ENCODE measurements at regions not wholly inside any gene's neighbourhood (a gene's known extent, or its start where the extent isn't known, plus 50 kb on each side); places are given as distances from the start of the nearest gene placed in this dataset.

GRCh38 chrX:40960041-40960440, 125.2 kb upstream of the USP9X start:
- H3K9me3 ChIP-seq (ENCODE audit: control insufficient read depth in 1 of 2, insufficient read depth in 1 of 2, low read length in 2 of 2) = no peaks in the 10 kb centered on the region
- ChIA-PET POLR2A (interaction anchor here (0.5 kb wide), 1 partner anchor 138 kb away, joined by 3 read pairs; no protein-coding TSS in a partner anchor), CTCF (no interaction called here)
- ATAC-seq (ENCODE audit: poor library complexity) (no peak), DNase-seq (no peak)
- H3K4me1 ChIP-seq (ENCODE audit: insufficient read depth, low read length) = no peaks in the 10 kb centered on the region
- H3K27ac Mint-ChIP-seq = no peak overlapping the region
- H3K4me1 Mint-ChIP-seq (ENCODE audit: low read depth) = no peaks in the 10 kb centered on the region
- H3K27me3 Mint-ChIP-seq = no peaks in the 10 kb centered on the region
- no peaks in the 10 kb centered on the region for H3K36me3 ChIP-seq (ENCODE audit: insufficient read depth, low read length)
- no peak overlapping the region for H3K4me3 ChIP-seq (ENCODE audit: low read length)
- peaks cover 3% of the 10 kb centered on the region for H3K9me3 Mint-ChIP-seq
- no peak overlapping the region for H3K4me3 Mint-ChIP-seq
- H3K27me3 ChIP-seq (ENCODE audit: control insufficient read depth in 1 of 2, insufficient read depth in 2 of 2, low read length in 2 of 2) = no peaks in the 10 kb centered on the region
- TF ChIP-seq CTCF (IDR thresholded peaks at IDR 0.05) = no peak
- H3K36me3 Mint-ChIP-seq (ENCODE audit: low read depth) = no peaks in the 10 kb centered on the region
- intact Hi-C loops (cut with DNase I, micrococcal nuclease) = no loop called here
- no peak overlapping the region for H3K27ac ChIP-seq (ENCODE audit: low read depth in 1 of 2, low read length in 2 of 2)

- intact Hi-C loops (cut with DNase I, micrococcal nuclease) = no loop called here
- Mint-ChIP-seq H3K4me1 (ENCODE audit: low read depth) (no peaks in the 10 kb centered on the region), H3K4me3 (no peak overlapping the region), H3K27me3 (no peaks in the 10 kb centered on the region), H3K27ac (no peak overlapping the region), H3K9me3 (peaks cover 3% of the 10 kb centered on the region), H3K36me3 (ENCODE audit: low read depth) (no peaks in the 10 kb centered on the region)
- CTCF ChIA-PET = no interaction called here
- no peaks in the 10 kb centered on the region for H3K9me3 ChIP-seq (ENCODE audit: control insufficient read depth in 1 of 2, insufficient read depth in 1 of 2, low read length in 2 of 2)
- ATAC-seq (ENCODE audit: poor library complexity) = no peak
- POLR2A ChIA-PET = no interaction called here
- H3K27ac ChIP-seq (ENCODE audit: low read depth in 1 of 2, low read length in 2 of 2) = no peak overlapping the region
- no peaks in the 10 kb centered on the region for H3K36me3 ChIP-seq (ENCODE audit: insufficient read depth, low read length)
- no peak for DNase-seq
- no peak for TF ChIP-seq CTCF (IDR thresholded peaks at IDR 0.05)
- H3K4me1 ChIP-seq (ENCODE audit: insufficient read depth, low read length) = no peaks in the 10 kb centered on the region
- no peaks in the 10 kb centered on the region for H3K27me3 ChIP-seq (ENCODE audit: control insufficient read depth in 1 of 2, insufficient read depth in 2 of 2, low read length in 2 of 2)
- H3K4me3 ChIP-seq (ENCODE audit: low read length) = no peak overlapping the region
These were observed 122.3 kb upstream of the USP9X start for GRCh38 chrX:40962793-40963407.

- no peaks in the 10 kb centered on the region for H3K27me3 Mint-ChIP-seq
- CTCF ChIA-PET = no interaction called here
- no peaks in the 10 kb centered on the region for H3K36me3 ChIP-seq (ENCODE audit: insufficient read depth, low read length)
- intact Hi-C loops (cut with DNase I, micrococcal nuclease) = no loop called here
- no peak overlapping the region for H3K4me3 ChIP-seq (ENCODE audit: low read length)
- TF ChIP-seq CTCF (IDR thresholded peaks at IDR 0.05) = no peak
- no peaks in the 10 kb centered on the region for H3K36me3 Mint-ChIP-seq (ENCODE audit: low read depth)
- no peak overlapping the region for H3K27ac Mint-ChIP-seq
- no peak overlapping the region for H3K4me3 Mint-ChIP-seq
- H3K4me1 ChIP-seq (ENCODE audit: insufficient read depth, low read length) = no peaks in the 10 kb centered on the region
- peaks cover 3% of the 10 kb centered on the region for H3K9me3 Mint-ChIP-seq
- no peak overlapping the region for H3K27ac ChIP-seq (ENCODE audit: low read depth in 1 of 2, low read length in 2 of 2)
- H3K27me3 ChIP-seq (ENCODE audit: control insufficient read depth in 1 of 2, insufficient read depth in 2 of 2, low read length in 2 of 2) = no peaks in the 10 kb centered on the region
- no peaks in the 10 kb centered on the region for H3K4me1 Mint-ChIP-seq (ENCODE audit: low read depth)
- no peak for DNase-seq
- POLR2A ChIA-PET = no interaction called here
- no peak for ATAC-seq (ENCODE audit: poor library complexity)
- H3K9me3 ChIP-seq (ENCODE audit: control insufficient read depth in 1 of 2, insufficient read depth in 1 of 2, low read length in 2 of 2) = no peaks in the 10 kb centered on the region
These were observed 121.2 kb upstream of the USP9X start for GRCh38 chrX:40964008-40964407.
